ENCODE measurements at regions not wholly inside any gene's neighbourhood (a gene's known extent, or its start where the extent isn't known, plus 50 kb on each side); places are given as distances from the start of the nearest gene placed in this dataset.

DNA sequence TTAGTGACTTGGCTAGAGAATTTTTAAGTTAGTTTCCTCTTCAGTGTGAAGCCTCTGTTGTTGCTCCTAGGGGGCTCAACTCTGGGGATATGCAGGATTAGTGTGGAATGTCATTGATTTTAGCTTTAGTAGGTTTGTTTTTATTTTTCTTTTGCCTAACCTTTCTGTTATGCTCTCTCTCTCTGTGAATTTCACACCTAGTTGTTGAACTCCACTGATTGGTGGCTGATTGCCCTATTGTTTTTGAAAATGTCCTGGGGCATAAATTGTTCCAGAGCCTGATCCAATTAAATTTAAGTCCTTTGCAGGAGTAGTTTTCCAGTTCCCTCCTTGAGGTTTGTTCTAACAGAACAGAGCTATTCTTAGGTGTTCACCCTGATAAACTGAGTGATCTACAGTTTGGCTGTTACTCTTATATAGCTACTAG is 393.3 kb upstream of the CTSO start:
- Histone ChIP-seq H3K27me3 (ENCODE audit: control insufficient read depth in 1 of 2, insufficient read depth in 2 of 2, low read length in 2 of 2) (no peaks in the 10 kb centered on the region), H3K4me3 (ENCODE audit: low read depth in 1 of 2, low read length in 2 of 2) (no peak overlapping the region), H3K4me1 (ENCODE audit: control insufficient read depth in 2 of 2, insufficient read depth in 2 of 2, low read length in 1 of 2) (no peaks in the 10 kb centered on the region), H3K36me3 (ENCODE audit: control insufficient read depth in 2 of 2, insufficient read depth in 2 of 2, low read length in 1 of 2) (no peaks in the 10 kb centered on the region), H3K9me3 (ENCODE audit: control insufficient read depth in 2 of 2, insufficient read depth in 1 of 2, low read depth in 1 of 2, low read length in 1 of 2) (no peaks in the 10 kb centered on the region), H3K27ac (ENCODE audit: low read depth in 2 of 2, low read length in 1 of 2) (no peak overlapping the region)

DNA sequence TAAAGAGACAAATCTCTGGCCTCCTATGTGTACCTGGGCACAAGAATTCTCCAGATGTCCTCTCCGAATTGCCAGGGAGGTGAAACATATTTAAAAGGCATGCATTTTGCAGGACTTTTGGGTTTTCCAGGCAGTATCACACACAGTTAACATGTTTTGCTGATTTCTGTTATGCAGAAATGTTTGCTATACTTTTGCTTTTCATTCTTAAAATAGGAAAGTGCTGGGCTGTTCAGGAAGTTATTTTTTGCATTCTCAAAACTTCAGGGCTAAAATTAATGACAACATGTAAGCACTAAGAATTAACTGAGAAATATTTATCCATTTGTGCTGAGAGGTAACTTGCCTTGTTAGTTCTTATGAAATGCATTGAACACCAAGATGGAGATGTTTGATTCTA is 390.7 kb upstream of the CTSO start:
- H3K9me3 ChIP-seq (ENCODE audit: control insufficient read depth in 2 of 2, insufficient read depth in 1 of 2, low read depth in 1 of 2, low read length in 1 of 2) = no peaks in the 10 kb centered on the region
- no peaks in the 10 kb centered on the region for H3K36me3 ChIP-seq (ENCODE audit: control insufficient read depth in 2 of 2, insufficient read depth in 2 of 2, low read length in 1 of 2)
- no peak overlapping the region for H3K27ac ChIP-seq (ENCODE audit: low read depth in 2 of 2, low read length in 1 of 2)
- H3K27me3 ChIP-seq (ENCODE audit: control insufficient read depth in 1 of 2, insufficient read depth in 2 of 2, low read length in 2 of 2) = no peaks in the 10 kb centered on the region
- H3K4me1 ChIP-seq (ENCODE audit: control insufficient read depth in 2 of 2, insufficient read depth in 2 of 2, low read length in 1 of 2) = no peaks in the 10 kb centered on the region
- 41% methylated on average over 1 of the region's 1 CpG for WGBS, 2 donors
- no peak overlapping the region for H3K4me3 ChIP-seq (ENCODE audit: low read depth in 1 of 2, low read length in 2 of 2)

DNA sequence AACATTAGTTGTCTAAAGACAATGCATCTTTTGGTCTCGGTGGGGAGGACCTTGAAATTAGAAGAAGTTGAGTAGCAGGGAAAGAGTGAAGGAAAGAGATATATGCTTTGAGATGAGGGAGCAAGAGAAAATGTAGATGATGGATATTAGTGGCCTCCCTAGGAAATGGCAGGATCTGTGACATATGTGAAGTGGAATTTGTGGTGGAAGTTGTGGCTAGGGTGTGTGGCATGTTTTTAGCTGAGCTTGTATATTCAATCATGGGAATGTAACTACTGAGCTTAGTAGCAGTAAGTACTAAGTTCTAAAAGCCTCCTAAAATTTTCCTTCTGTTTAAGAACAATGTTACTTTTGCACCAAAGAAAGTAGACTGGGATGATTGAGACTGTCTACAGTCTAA is 382.8 kb upstream of the CTSO start:
- Histone ChIP-seq H3K9me3 (ENCODE audit: control insufficient read depth in 2 of 2, insufficient read depth in 1 of 2, low read depth in 1 of 2, low read length in 1 of 2) (no peaks in the 10 kb centered on the region), H3K4me3 (ENCODE audit: low read depth in 1 of 2, low read length in 2 of 2) (no peak overlapping the region), H3K36me3 (ENCODE audit: control insufficient read depth in 2 of 2, insufficient read depth in 2 of 2, low read length in 1 of 2) (no peaks in the 10 kb centered on the region), H3K27ac (ENCODE audit: low read depth in 2 of 2, low read length in 1 of 2) (no peak overlapping the region), H3K27me3 (ENCODE audit: control insufficient read depth in 1 of 2, insufficient read depth in 2 of 2, low read length in 2 of 2) (no peaks in the 10 kb centered on the region), H3K4me1 (ENCODE audit: control insufficient read depth in 2 of 2, insufficient read depth in 2 of 2, low read length in 1 of 2) (no peaks in the 10 kb centered on the region)
- WGBS, 2 donors = 75 to 85% methylated on average over 1 of the region's 1 CpG

DNA sequence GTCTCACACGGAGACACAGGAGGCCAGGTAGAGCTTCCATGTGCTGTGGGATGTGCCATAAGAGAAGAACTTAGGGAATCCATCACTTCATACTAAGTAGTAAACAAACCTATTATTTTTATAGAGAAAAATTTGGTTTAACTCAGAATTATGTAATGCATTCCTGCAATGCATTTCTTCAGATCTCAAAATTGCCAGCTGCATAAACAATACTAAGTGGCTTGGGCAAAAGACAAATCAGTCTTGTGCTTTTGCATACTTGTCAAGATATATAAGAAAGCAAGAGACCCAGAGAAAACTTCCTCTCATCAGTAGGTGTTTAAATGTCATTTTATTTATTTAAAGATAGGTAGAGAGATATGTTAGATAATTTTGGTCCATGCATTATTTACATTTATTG is 382.1 kb upstream of the CTSO start:
- Histone ChIP-seq H3K4me1 (ENCODE audit: control insufficient read depth in 2 of 2, insufficient read depth in 2 of 2, low read length in 1 of 2) (no peaks in the 10 kb centered on the region), H3K27me3 (ENCODE audit: control insufficient read depth in 1 of 2, insufficient read depth in 2 of 2, low read length in 2 of 2) (no peaks in the 10 kb centered on the region), H3K36me3 (ENCODE audit: control insufficient read depth in 2 of 2, insufficient read depth in 2 of 2, low read length in 1 of 2) (no peaks in the 10 kb centered on the region), H3K27ac (ENCODE audit: low read depth in 2 of 2, low read length in 1 of 2) (no peak overlapping the region), H3K9me3 (ENCODE audit: control insufficient read depth in 2 of 2, insufficient read depth in 1 of 2, low read depth in 1 of 2, low read length in 1 of 2) (no peaks in the 10 kb centered on the region), H3K4me3 (ENCODE audit: low read depth in 1 of 2, low read length in 2 of 2) (no peak overlapping the region)
- 94 to 98% methylated on average over 1 of the region's 1 CpG for WGBS, 2 donors

DNA sequence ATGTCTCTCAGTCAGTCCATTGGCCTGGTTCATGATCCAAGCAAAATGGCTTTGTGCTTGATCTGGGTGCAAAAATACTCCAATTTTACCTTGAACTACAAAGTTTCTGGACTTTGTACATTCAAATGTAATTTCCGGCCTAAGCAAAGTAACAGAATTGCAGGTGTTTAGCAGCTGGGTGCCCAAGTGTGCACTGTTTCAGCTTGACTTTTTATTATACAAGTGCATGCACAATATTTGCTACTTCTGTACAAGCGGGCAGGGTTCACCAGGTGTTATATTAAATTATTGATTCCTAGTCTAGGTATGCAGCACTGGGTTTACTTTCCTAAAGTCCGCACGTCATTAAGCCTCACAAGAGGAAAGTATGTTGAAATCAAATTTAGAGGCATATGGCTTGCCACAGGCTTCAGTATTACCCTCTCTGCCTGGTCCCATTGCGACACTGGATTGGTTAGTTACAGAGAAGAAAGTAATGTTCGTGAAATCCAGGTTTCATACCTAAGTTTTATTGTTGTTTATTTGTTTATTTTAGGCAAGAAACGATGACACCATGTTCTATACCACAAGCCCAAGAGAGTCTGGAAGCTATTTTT is 376.9 kb upstream of the CTSO start:
- Histone ChIP-seq H3K4me3 (ENCODE audit: low read depth in 1 of 2, low read length in 2 of 2) (no peak overlapping the region), H3K27ac (ENCODE audit: low read depth in 2 of 2, low read length in 1 of 2) (no peak overlapping the region), H3K9me3 (ENCODE audit: control insufficient read depth in 2 of 2, insufficient read depth in 1 of 2, low read depth in 1 of 2, low read length in 1 of 2) (no peaks in the 10 kb centered on the region), H3K4me1 (ENCODE audit: control insufficient read depth in 2 of 2, insufficient read depth in 2 of 2, low read length in 1 of 2) (no peaks in the 10 kb centered on the region), H3K36me3 (ENCODE audit: control insufficient read depth in 2 of 2, insufficient read depth in 2 of 2, low read length in 1 of 2) (no peaks in the 10 kb centered on the region), H3K27me3 (ENCODE audit: control insufficient read depth in 1 of 2, insufficient read depth in 2 of 2, low read length in 2 of 2) (no peaks in the 10 kb centered on the region)
- WGBS, 2 donors = 61 to 82% methylated on average over 7 of the region's 7 CpGs

DNA sequence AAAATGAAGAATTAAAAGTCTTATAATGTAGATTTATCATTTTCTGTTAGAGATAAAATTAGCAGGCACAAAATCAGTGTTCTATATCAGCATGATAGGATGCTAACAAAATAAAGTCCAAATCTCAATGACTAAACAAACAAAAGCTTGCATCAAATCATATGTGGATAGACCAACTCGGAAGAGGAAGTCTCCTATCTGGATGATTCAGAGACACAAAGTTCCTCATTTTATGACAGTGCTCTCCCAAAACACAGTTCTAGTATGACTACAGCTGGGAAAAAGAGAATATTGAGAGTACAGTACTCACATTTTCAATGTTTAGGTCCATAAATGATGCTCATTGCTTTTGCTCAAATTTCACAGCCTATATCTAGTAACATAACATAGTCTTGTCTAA is 376.1 kb upstream of the CTSO start:
- WGBS, 2 donors = 42 to 54% methylated on average over 1 of the region's 1 CpG
- Histone ChIP-seq H3K27ac (ENCODE audit: low read depth in 2 of 2, low read length in 1 of 2) (no peak overlapping the region), H3K4me1 (ENCODE audit: control insufficient read depth in 2 of 2, insufficient read depth in 2 of 2, low read length in 1 of 2) (no peaks in the 10 kb centered on the region), H3K27me3 (ENCODE audit: control insufficient read depth in 1 of 2, insufficient read depth in 2 of 2, low read length in 2 of 2) (no peaks in the 10 kb centered on the region), H3K9me3 (ENCODE audit: control insufficient read depth in 2 of 2, insufficient read depth in 1 of 2, low read depth in 1 of 2, low read length in 1 of 2) (no peaks in the 10 kb centered on the region), H3K4me3 (ENCODE audit: low read depth in 1 of 2, low read length in 2 of 2) (no peak overlapping the region), H3K36me3 (ENCODE audit: control insufficient read depth in 2 of 2, insufficient read depth in 2 of 2, low read length in 1 of 2) (no peaks in the 10 kb centered on the region)

DNA sequence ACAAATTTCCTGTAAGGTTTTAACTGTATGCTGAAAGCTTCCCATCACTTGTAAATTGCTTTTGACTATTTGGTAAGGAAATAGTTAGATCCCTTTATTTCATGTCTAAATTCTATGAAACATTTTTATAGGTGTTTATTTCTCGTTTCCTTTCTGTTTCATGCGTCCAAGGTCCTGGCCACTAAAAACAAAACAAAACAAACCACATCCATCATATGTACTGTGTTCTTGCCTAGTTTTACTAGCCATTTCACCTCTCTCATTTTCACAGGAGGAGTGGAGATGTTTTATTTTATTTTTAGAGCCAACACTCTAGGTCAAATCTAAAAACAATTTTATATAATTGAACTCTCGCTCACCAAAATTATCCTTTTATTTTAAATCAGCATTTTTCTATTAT is 375.2 kb upstream of the CTSO start:
- Histone ChIP-seq H3K36me3 (ENCODE audit: control insufficient read depth in 2 of 2, insufficient read depth in 2 of 2, low read length in 1 of 2) (no peaks in the 10 kb centered on the region), H3K4me1 (ENCODE audit: control insufficient read depth in 2 of 2, insufficient read depth in 2 of 2, low read length in 1 of 2) (no peaks in the 10 kb centered on the region), H3K4me3 (ENCODE audit: low read depth in 1 of 2, low read length in 2 of 2) (no peak overlapping the region), H3K27ac (ENCODE audit: low read depth in 2 of 2, low read length in 1 of 2) (no peak overlapping the region), H3K9me3 (ENCODE audit: control insufficient read depth in 2 of 2, insufficient read depth in 1 of 2, low read depth in 1 of 2, low read length in 1 of 2) (no peaks in the 10 kb centered on the region), H3K27me3 (ENCODE audit: control insufficient read depth in 1 of 2, insufficient read depth in 2 of 2, low read length in 2 of 2) (no peaks in the 10 kb centered on the region)
- WGBS, 2 donors = 78 to 88% methylated on average over 3 of the region's 3 CpGs

DNA sequence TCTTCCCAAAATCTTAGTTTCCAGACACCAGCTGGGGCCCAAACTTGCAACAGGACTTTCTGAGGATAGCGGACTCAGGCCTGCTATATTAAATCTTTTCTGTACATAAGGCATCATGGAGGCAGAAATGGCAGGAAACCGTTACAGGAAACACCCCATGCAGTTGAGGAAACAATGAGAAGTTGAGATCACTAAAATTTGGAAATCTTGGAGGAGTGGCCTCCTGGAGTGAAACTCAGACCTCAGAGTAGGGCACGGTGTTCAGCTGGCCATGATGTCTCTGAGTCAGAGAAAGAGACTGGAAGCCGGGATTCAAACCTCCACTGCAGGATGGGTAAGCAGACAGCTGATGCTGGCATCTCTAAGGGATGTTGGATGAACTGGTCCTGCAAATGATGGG is 372.6 kb upstream of the CTSO start:
- no peaks in the 10 kb centered on the region for H3K36me3 ChIP-seq (ENCODE audit: control insufficient read depth in 2 of 2, insufficient read depth in 2 of 2, low read length in 1 of 2)
- no peaks in the 10 kb centered on the region for H3K9me3 ChIP-seq (ENCODE audit: control insufficient read depth in 2 of 2, insufficient read depth in 1 of 2, low read depth in 1 of 2, low read length in 1 of 2)
- H3K4me3 ChIP-seq (ENCODE audit: low read depth in 1 of 2, low read length in 2 of 2) = no peak overlapping the region
- no peaks in the 10 kb centered on the region for H3K27me3 ChIP-seq (ENCODE audit: control insufficient read depth in 1 of 2, insufficient read depth in 2 of 2, low read length in 2 of 2)
- WGBS, 2 donors = 71 to 75% methylated on average over 4 of the region's 4 CpGs
- no peaks in the 10 kb centered on the region for H3K4me1 ChIP-seq (ENCODE audit: control insufficient read depth in 2 of 2, insufficient read depth in 2 of 2, low read length in 1 of 2)
- H3K27ac ChIP-seq (ENCODE audit: low read depth in 2 of 2, low read length in 1 of 2) = no peak overlapping the region

DNA sequence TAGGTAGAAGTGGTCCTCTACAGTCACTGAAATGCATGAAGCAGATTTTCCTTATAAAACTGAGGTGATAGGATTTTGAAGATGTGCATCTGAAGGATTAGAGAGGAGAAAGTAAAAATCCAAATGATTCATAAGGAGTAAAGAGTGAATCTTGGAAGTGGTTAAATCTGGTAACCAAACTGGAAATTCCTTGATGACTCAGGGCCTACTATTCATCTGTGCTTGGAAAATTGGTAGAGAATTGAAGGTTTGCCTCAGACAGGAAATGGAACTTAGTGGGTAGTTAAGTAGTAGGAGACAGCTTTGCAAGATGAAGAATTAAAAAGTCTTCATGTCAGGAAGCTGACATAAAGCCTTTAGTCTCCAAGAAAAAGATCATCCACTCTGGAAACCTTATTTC is 368.9 kb upstream of the CTSO start:
- Histone ChIP-seq H3K4me1 (ENCODE audit: control insufficient read depth in 2 of 2, insufficient read depth in 2 of 2, low read length in 1 of 2) (no peaks in the 10 kb centered on the region), H3K4me3 (ENCODE audit: low read depth in 1 of 2, low read length in 2 of 2) (no peak overlapping the region), H3K36me3 (ENCODE audit: control insufficient read depth in 2 of 2, insufficient read depth in 2 of 2, low read length in 1 of 2) (no peaks in the 10 kb centered on the region), H3K27me3 (ENCODE audit: control insufficient read depth in 1 of 2, insufficient read depth in 2 of 2, low read length in 2 of 2) (no peaks in the 10 kb centered on the region), H3K27ac (ENCODE audit: low read depth in 2 of 2, low read length in 1 of 2) (no peak overlapping the region), H3K9me3 (ENCODE audit: control insufficient read depth in 2 of 2, insufficient read depth in 1 of 2, low read depth in 1 of 2, low read length in 1 of 2) (no peaks in the 10 kb centered on the region)

DNA sequence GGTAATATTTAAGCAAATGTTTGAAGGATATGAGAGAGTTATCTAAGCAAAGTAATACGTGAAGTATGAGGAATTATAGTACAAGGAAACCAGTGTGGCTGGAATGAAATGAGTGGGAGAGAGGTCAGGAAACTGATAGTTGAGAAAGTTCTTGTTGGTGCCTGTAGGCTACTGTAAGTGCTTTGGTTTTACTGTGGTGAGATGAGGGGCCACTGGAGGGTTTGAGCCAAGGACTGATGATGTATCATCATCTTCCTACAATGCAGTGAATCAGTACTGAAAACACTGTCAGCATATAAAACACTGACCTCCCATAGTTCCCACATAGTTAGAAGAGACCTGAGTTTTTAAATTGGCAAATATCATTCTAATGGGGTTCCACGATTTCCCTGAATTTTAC is 367.5 kb upstream of the CTSO start:
- Histone ChIP-seq H3K27me3 (ENCODE audit: control insufficient read depth in 1 of 2, insufficient read depth in 2 of 2, low read length in 2 of 2) (no peaks in the 10 kb centered on the region), H3K4me3 (ENCODE audit: low read depth in 1 of 2, low read length in 2 of 2) (no peak overlapping the region), H3K4me1 (ENCODE audit: control insufficient read depth in 2 of 2, insufficient read depth in 2 of 2, low read length in 1 of 2) (no peaks in the 10 kb centered on the region), H3K36me3 (ENCODE audit: control insufficient read depth in 2 of 2, insufficient read depth in 2 of 2, low read length in 1 of 2) (no peaks in the 10 kb centered on the region), H3K9me3 (ENCODE audit: control insufficient read depth in 2 of 2, insufficient read depth in 1 of 2, low read depth in 1 of 2, low read length in 1 of 2) (no peaks in the 10 kb centered on the region), H3K27ac (ENCODE audit: low read depth in 2 of 2, low read length in 1 of 2) (no peak overlapping the region)
- 74 to 75% methylated on average over 2 of the region's 2 CpGs for WGBS, 2 donors
